Uterus (tissue), 3 donors: ENCODE measurements at regions not wholly inside any gene's neighbourhood (a gene's known extent, or its start where the extent isn't known, plus 50 kb on each side); places are given as distances from the start of the nearest gene placed in this dataset.

Source experiments
- DNase-seq, 2 donors: peaks; one replicate each; pipeline ENCODE4 v3.0.0-alpha.2; 2019 to 2020
- H3K27ac ChIP-seq, 2 donors: fragments of 200-600 bp; sonication (generic); 1 replicate in 1 of 2; 2 replicates in 1 of 2; pipeline ENCODE4 v1.5.1; 2016 to 2018
- H3K27me3 ChIP-seq, 2 donors: fragments of 200-600 bp; sonication (generic); one replicate each; pipeline ENCODE4 v1.5.1; 2018 to 2019; ENCODE audit warnings: control low read depth in 1 of 2
- H3K36me3 ChIP-seq, 2 donors: fragments of 200-600 bp; sonication (generic); one replicate each; pipeline ENCODE4 v1.5.1; 2019; ENCODE audit warnings: control low read depth in 1 of 2
- H3K4me1 ChIP-seq, 2 donors: fragments of 200-600 bp; sonication (generic); one replicate each; pipeline ENCODE4 v1.5.1; 2018 to 2019; ENCODE audit warnings: control low read depth in 1 of 2
- H3K4me3 ChIP-seq, 2 donors: fragments of 200-600 bp; sonication (generic); 1 replicate in 1 of 2; 2 replicates in 1 of 2; pipeline ENCODE4 v1.5.1; 2018 to 2019; ENCODE audit warnings: mild to moderate bottlenecking in 1 of 2
- H3K9me3 ChIP-seq, 2 donors: fragments of 200-600 bp; sonication (generic); one replicate each; pipeline ENCODE4 v1.5.1; 2019; ENCODE audit warnings: control low read depth in 1 of 2
- CTCF ChIP-seq, 4 experiments: fragments of 200-600 bp in 2 of 4; fragments of 450-650 bp in 2 of 4; sonication (generic) in 2 of 4; IDR thresholded peaks; one replicate each; pipeline ENCODE4 v1.5.1; 2016 to 2019; ENCODE audit warnings: antibody characterized with exemption in 4 of 4, mild to moderate bottlenecking in 2 of 4, moderate library complexity in 1 of 4
- POLR2A ChIP-seq, 2 donors: fragments of 450-650 bp; IDR thresholded peaks; one replicate each; pipeline ENCODE4 v1.6.1; 2016; ENCODE audit warnings: antibody characterized with exemption in 2 of 2, mild to moderate bottlenecking in 1 of 2, moderate library complexity in 1 of 2
- intact Hi-C: fragments of 100-400 bp; cut with DNase I; formaldehyde crosslinking; loops from one replicate; pipeline ENCODE4 v1.15.1; 2023; ENCODE audit warnings: low total_unique reads
- donor health status: DM: yes; HTN: yes; CAD: no.

- Histone ChIP-seq H3K27ac (no peak overlapping the region), H3K36me3 (no peaks in the 10 kb centered on the region), H3K27me3 (no peaks in the 10 kb centered on the region), H3K4me1 (no peaks in the 10 kb centered on the region), H3K9me3 (no peaks in the 10 kb centered on the region), H3K4me3 (no peak overlapping the region)
- intact Hi-C loops: no loop called here
- TF ChIP-seq POLR2A (IDR thresholded peaks at IDR 0.05) (no peak), CTCF (IDR thresholded peaks at IDR 0.05) (no peak)
- no peak for DNase-seq
Observed at GRCh38 chr1:194512957-194513356, 1326.5 kb upstream of the B3GALT2 start.

- Histone ChIP-seq H3K27me3 (no peaks in the 10 kb centered on the region), H3K9me3 (no peaks in the 10 kb centered on the region), H3K4me3 (no peak overlapping the region), H3K27ac (no peak overlapping the region), H3K4me1 (no peaks in the 10 kb centered on the region), H3K36me3 (no peaks in the 10 kb centered on the region)
- DNase-seq: no peak
- TF ChIP-seq POLR2A (IDR thresholded peaks at IDR 0.05) (no peak), CTCF (IDR thresholded peaks at IDR 0.05) (no peak)
- intact Hi-C loops: no loop called here
Observed at GRCh38 chr1:194512345-194512744, 1325.9 kb upstream of the B3GALT2 start.

- intact Hi-C loops: no loop called here
- H3K4me3 ChIP-seq: no peak overlapping the region
- TF ChIP-seq POLR2A (IDR thresholded peaks at IDR 0.05): no peak
- TF ChIP-seq CTCF (IDR thresholded peaks at IDR 0.05): no peak
Observed at GRCh38 chr1:194503209-194503608, 1316.8 kb upstream of the B3GALT2 start.

GRCh38 chr1:194495434-194495833, 1309.0 kb upstream of the B3GALT2 start:
- intact Hi-C loops: no loop called here
- no peaks in the 10 kb centered on the region for H3K9me3 ChIP-seq
- no peak for DNase-seq
- H3K27ac ChIP-seq: no peak overlapping the region
- no peaks in the 10 kb centered on the region for H3K4me1 ChIP-seq
- no peak for TF ChIP-seq CTCF (IDR thresholded peaks at IDR 0.05)
- no peak for TF ChIP-seq POLR2A (IDR thresholded peaks at IDR 0.05)
- H3K27me3 ChIP-seq: no peaks in the 10 kb centered on the region
- H3K4me3 ChIP-seq: no peak overlapping the region
- H3K36me3 ChIP-seq: no peaks in the 10 kb centered on the region

More at GRCh38 chr1:194503209-194503608, 1316.8 kb upstream of the B3GALT2 start:
- H3K27ac ChIP-seq: no peak overlapping the region
- H3K4me1 ChIP-seq: no peaks in the 10 kb centered on the region
- H3K9me3 ChIP-seq: no peaks in the 10 kb centered on the region
- no peak for DNase-seq
- H3K36me3 ChIP-seq: no peaks in the 10 kb centered on the region
- H3K27me3 ChIP-seq: no peaks in the 10 kb centered on the region

- TF ChIP-seq POLR2A (IDR thresholded peaks at IDR 0.05): no peak
- TF ChIP-seq CTCF (IDR thresholded peaks at IDR 0.05): no peak
- DNase-seq: no peak
- no peak overlapping the region for H3K4me3 ChIP-seq
- no peak overlapping the region for H3K27ac ChIP-seq
- H3K9me3 ChIP-seq: no peaks in the 10 kb centered on the region
- intact Hi-C loops: no loop called here
- no peaks in the 10 kb centered on the region for H3K36me3 ChIP-seq
- H3K4me1 ChIP-seq: no peaks in the 10 kb centered on the region
- no peaks in the 10 kb centered on the region for H3K27me3 ChIP-seq
Observed at GRCh38 chr1:194487172-194487571, 1300.8 kb upstream of the B3GALT2 start.
